Epithelial cell of proximal tubule (primary cell): ENCODE measurements at regions not wholly inside any gene's neighbourhood (a gene's known extent, or its start where the extent isn't known, plus 50 kb on each side); places are given as distances from the start of the nearest gene placed in this dataset.
"Not testable (repeated sequence)": the region's sequence is repeated elsewhere in the genome, so short reads cannot be mapped to it uniquely, and the experiment has no call there.

Source experiments
- DNase-seq: peaks from one replicate; pipeline ENCODE4 v3.0.0-alpha.2; 2011; ENCODE audit warnings: low read depth
- H3K4me3 ChIP-seq: 2 replicates; pipeline ENCODE4 v1.5.1; 2011; ENCODE audit warnings: low read depth, mild to moderate bottlenecking, low read length
- TF ChIP-seq, protein P1 (sequence below): conservative IDR thresholded peaks from 2 replicates; pipeline ENCODE4 v1.5.1; 2012; ENCODE audit warnings: low read depth, mild to moderate bottlenecking, low read length

GRCh38 chr3:139265131-139266016, 78.4 kb upstream of the MRPS22 start:
- H3K4me3 ChIP-seq = no peak overlapping the region
- TF ChIP-seq, protein P1, sequence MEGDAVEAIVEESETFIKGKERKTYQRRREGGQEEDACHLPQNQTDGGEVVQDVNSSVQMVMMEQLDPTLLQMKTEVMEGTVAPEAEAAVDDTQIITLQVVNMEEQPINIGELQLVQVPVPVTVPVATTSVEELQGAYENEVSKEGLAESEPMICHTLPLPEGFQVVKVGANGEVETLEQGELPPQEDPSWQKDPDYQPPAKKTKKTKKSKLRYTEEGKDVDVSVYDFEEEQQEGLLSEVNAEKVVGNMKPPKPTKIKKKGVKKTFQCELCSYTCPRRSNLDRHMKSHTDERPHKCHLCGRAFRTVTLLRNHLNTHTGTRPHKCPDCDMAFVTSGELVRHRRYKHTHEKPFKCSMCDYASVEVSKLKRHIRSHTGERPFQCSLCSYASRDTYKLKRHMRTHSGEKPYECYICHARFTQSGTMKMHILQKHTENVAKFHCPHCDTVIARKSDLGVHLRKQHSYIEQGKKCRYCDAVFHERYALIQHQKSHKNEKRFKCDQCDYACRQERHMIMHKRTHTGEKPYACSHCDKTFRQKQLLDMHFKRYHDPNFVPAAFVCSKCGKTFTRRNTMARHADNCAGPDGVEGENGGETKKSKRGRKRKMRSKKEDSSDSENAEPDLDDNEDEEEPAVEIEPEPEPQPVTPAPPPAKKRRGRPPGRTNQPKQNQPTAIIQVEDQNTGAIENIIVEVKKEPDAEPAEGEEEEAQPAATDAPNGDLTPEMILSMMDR = no peak
- DNase-seq = no peak

DNA sequence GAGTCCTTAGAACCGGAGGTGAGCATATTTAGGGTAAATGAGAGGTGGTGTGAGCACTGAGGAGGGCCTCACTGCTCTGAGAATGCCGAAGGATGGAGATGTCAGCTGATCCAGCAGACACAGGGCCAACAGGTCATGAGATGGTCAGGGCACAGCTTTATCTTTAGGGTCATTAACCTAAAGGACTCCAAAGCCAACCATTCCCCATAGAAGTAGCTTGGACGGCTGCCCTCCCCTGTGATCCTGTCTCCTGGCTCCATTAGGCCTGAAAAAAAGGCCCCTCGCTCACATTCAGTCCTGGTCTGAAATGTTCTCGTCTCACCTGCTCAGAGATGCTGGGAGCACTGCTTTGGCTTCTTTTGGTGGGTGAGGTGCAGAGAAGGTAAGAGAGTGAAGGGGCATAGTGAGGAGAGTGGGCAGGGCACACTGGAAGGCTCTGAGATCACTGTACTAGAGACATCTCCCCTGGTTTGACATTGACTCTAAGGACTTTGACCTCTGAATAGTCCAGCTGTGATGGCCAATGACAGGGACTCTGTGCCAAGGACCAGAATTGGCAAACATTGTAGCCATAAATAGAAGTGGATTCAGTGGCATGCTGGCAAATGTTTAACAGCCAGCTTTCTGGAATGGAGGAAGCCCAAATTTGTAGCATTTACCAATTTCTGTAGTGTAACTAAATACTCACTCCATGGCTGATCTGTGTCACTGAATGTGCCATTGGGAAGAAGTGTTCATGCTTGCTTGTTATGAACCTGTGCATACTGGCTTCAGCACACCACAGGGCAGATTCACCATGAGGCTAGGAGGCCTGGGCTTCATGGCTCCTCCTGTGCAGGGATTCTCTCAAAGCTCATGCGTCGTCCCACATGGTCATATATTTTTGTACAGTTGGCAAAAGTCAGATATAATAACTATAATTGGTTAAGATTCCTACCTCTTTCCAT, 76.2 kb upstream of the MRPS22 start:
- TF ChIP-seq, protein P1 = no peak
- no peak for DNase-seq
- no peak overlapping the region for H3K4me3 ChIP-seq

DNA sequence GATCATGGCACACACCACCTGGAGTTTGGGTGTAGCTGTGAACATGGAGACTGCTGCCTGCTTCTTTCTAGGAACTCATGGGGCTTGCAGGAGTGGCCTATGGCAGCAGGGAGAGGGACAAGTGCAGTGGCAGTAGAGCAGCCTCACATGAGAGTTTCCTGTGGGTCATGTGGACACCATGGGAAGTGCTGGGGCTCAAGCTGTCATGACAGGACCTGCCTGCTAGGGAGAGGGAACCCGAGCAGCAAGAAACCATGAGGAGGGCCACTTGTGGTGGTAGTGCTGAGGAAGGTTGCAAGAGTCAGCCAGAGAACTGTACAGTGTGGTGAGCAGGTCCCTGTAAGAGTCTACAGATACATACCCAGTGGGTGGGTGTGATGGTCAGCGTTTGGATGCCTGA, 73.8 kb upstream of the MRPS22 start:
- no peak overlapping the region for H3K4me3 ChIP-seq
- TF ChIP-seq, protein P1 = no peak
- no peak for DNase-seq

GRCh38 chr3:139270652-139271051, 73.2 kb upstream of the MRPS22 start:
- not testable (repeated sequence) for H3K4me3 ChIP-seq, DNase-seq

DNA sequence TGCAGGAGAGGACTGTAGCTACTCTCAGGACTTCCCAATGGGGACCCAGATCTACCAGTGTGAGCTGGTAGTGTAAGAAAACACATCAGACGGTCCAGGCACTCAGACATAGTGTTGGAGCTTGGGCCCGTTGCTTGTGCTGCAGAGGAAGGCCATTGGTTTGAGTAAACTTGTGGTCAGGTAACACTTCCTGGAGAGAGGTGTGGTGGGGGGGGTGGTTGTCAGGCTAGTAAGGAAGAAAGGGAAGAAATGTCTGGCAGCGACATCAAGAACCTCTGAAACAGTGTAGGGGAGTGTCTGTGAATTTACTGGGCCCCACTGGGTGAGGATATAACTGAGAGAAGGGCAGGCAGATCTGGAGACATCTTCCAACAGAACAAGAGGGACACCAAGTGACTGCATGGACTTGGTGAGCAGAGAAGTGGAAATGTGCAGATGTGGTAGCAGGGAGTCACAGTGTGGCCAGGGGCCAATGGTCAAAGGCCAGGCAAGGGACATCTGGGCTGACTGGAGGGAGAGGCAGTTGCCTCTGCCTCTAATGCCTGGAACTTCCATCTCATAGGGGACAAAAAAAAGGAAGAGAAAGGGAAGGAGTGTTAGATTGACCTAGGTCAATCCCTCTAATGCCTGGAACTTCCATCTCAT, 63.7 kb upstream of the MRPS22 start:
- H3K4me3 ChIP-seq = no peak overlapping the region
- DNase-seq = no peak
- TF ChIP-seq, protein P1 = no peak

GRCh38 chr3:139281096-139281495, 62.7 kb upstream of the MRPS22 start:
- TF ChIP-seq, protein P1 = no peak
- DNase-seq = no peak
- no peak overlapping the region for H3K4me3 ChIP-seq
